HG03442 (cell line): ENCODE measurements at regions not wholly inside any gene's neighbourhood (a gene's known extent, or its start where the extent isn't known, plus 50 kb on each side); places are given as distances from the start of the nearest gene placed in this dataset.

ENCODE experiments used
- ATAC-seq: cut with Tn5 transposase; IDR thresholded peaks from one replicate; pipeline ENCODE4 v1.9.1; 2021; ENCODE audit warnings: mild to moderate bottlenecking, moderate library complexity; ENCODE audit not compliant: unreplicated experiment

DNA sequence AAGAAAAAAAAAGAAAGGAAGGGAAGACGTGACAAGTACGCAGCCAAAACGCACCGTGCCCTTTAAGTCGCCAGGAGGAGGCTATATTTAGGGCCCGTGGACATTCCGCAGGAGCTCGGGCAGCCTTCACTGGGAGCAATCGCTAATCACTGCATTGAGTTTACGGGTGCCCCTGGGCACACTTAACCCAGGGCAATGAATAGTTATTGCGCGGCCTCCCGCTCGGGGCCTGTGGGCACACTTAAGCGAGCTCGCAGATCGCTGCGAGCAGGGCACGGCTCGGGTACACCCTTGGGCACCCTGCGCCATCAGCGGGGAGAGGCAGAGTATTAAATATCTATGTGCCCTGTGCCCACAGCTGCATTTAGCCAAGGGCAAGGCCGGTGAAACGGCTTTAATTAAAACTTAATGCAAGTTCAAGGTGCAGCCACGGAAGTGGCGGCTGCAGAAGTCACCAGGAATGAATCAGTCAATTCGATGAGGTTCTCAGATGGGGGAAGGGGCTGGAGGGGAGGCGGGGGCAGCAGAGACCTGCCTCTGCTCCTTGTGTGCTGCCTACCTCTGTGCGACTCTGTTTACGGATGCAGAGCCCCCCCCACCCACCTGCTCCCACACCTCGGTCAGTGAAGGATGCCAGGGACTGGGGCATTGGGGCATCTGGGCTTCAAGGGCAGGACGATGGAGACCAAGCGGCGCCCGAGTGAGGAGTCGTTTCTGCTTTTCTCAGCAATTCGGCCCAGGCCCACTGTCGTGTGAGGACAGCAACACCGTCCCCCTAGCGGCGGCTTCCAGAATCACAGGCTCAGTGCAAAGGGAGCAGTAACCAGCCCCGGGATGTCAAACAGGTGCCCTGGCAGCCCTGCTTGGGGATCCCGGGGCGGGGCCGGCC is 51.8 kb upstream of the TARDBP start:
- no peak for ATAC-seq

GRCh38 chr1:10961300-10961833 is 51.1 kb upstream of the TARDBP start:
- ATAC-seq: no peak

DNA sequence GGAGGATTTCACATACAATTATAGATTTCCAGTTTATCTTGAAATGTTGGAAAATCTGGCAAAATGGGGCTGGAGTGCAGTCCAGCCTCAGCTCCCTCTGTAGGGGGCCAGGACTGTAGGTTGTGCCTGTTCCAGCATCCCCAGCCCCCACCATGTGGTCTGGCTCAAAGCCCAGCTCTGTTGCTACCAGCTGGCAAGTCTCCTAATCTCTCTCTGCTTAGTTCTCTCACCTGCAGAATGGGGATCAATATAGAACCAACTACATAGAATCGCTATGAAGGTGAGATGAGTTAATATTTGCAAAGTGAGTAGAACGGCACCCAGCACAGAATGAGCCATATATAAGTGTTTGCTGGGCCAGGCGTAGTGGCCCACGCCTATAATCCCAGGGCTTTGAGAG is 50.0 kb upstream of the TARDBP start:
- ATAC-seq: no peak
